ENCODE measurements at regions not wholly inside any gene's neighbourhood (a gene's known extent, or its start where the extent isn't known, plus 50 kb on each side); places are given as distances from the start of the nearest gene placed in this dataset.

DNA sequence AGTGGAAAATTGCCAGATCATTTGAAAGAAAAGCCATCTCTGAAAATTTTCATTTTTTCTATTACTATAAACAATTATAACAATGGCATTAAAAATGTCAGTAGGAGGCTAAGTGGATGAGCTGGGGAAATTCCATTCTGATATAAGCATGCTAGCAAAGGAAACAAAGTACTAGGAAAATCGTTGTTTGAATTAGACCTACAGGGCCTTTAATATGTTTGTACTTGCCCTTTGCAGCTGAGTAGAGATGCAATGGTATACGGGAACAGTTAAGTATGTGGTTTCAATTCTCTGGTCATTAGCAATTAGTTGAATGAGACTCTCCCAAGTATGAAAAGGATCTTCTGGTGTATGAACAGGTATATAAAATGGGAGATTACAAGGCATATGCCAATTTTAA lies 452.2 kb downstream of the PCDH11X start:
- POLR2A ChIA-PET: no interaction called here
- no peaks in the 10 kb centered on the region for H3K4me1 ChIP-seq (ENCODE audit: control insufficient read depth, extremely low read depth, insufficient read depth, low read length)
- no peak overlapping the region for H3K9ac ChIP-seq (replicated peaks; ENCODE audit: extremely low read depth, insufficient read depth, low read length)
- no peak overlapping the region for H3K27ac ChIP-seq (ENCODE audit: insufficient read depth, low read depth, low read length)
- CTCF ChIA-PET: no interaction called here
- H2AFZ ChIP-seq (ENCODE audit: low read depth, low read length): no peak overlapping the region
- H3K79me2 ChIP-seq (ENCODE audit: control insufficient read depth, insufficient read depth, low read length): no peaks in the 10 kb centered on the region
- BruUV-seq (replicated peaks): no TSS peak
- no peaks in the 10 kb centered on the region for H3K36me3 ChIP-seq (ENCODE audit: control insufficient read depth in 2 of 2, extremely low read depth in 1 of 2, insufficient read depth in 2 of 2, low read length in 2 of 2)
- H3K4me2 ChIP-seq (ENCODE audit: insufficient read depth, low read length): no peak overlapping the region
- intact Hi-C loops (cut with micrococcal nuclease): no loop called here
- no peak overlapping the region for H3K4me3 ChIP-seq (replicated peaks in 1 of 3; ENCODE audit: insufficient read depth in 1 of 3, low read depth in 1 of 3, low read length in 3 of 3)
- DNase-seq (ENCODE audit: low read depth, low spot score) (no peak), FAIRE-seq (no peak)
- no peaks in the 10 kb centered on the region for H3K27me3 ChIP-seq (ENCODE audit: control insufficient read depth in 2 of 2, insufficient read depth in 2 of 2, low read length in 2 of 2)
- no peaks in the 10 kb centered on the region for H3K9me3 ChIP-seq (replicated peaks; ENCODE audit: control insufficient read depth, insufficient read depth, low read length)
- TF ChIP-seq, protein P1, sequence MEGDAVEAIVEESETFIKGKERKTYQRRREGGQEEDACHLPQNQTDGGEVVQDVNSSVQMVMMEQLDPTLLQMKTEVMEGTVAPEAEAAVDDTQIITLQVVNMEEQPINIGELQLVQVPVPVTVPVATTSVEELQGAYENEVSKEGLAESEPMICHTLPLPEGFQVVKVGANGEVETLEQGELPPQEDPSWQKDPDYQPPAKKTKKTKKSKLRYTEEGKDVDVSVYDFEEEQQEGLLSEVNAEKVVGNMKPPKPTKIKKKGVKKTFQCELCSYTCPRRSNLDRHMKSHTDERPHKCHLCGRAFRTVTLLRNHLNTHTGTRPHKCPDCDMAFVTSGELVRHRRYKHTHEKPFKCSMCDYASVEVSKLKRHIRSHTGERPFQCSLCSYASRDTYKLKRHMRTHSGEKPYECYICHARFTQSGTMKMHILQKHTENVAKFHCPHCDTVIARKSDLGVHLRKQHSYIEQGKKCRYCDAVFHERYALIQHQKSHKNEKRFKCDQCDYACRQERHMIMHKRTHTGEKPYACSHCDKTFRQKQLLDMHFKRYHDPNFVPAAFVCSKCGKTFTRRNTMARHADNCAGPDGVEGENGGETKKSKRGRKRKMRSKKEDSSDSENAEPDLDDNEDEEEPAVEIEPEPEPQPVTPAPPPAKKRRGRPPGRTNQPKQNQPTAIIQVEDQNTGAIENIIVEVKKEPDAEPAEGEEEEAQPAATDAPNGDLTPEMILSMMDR (IDR thresholded peaks at IDR 0.05; ENCODE audit: extremely low read depth in 1 of 2, insufficient read depth in 1 of 2, low read depth in 1 of 2, low read length in 2 of 2): no peak
- TF ChIP-seq MYC (IDR thresholded peaks at IDR 0.05; ENCODE audit: low read depth, low read length): no peak
- dilution Hi-C loops (cut with MboI; ENCODE audit: extremely low pct_ligation_motif_present, low sequenced_read_pairs): no loop called here
- no peaks in the 10 kb centered on the region for H4K20me1 ChIP-seq (replicated peaks; ENCODE audit: control insufficient read depth, extremely low read depth, insufficient read depth, low read length)
- no peaks in the 10 kb centered on the region for H3K9me1 ChIP-seq (replicated peaks; ENCODE audit: control insufficient read depth, extremely low read depth, insufficient read depth, low read length)

DNA sequence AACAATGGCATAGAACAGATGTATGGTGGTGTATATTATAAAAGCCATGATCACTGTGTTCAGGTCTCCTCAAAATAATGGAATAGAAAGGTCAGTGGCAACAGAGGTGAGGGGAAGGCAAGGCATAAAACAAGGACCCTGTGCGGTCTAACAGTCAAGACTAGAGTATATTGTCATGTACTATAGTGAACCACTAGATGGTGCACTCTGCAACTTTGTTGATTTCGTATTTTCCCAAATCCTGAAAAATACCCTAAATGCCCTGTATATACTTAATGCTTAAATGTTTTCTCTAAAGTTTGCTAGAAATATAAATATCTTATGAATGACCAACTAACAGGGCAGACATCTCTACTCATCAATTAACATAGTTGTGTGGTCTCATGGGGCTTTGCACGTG lies 453.0 kb downstream of the PCDH11X start:
- FAIRE-seq: no peak
- no peak overlapping the region for H3K4me2 ChIP-seq (ENCODE audit: insufficient read depth, low read length)

More for the DNA sequence above, 453.0 kb downstream of the PCDH11X start:
- Histone ChIP-seq H3K27me3 (ENCODE audit: control insufficient read depth in 2 of 2, insufficient read depth in 2 of 2, low read length in 2 of 2) (no peaks in the 10 kb centered on the region), H4K20me1 (replicated peaks; ENCODE audit: control insufficient read depth, extremely low read depth, insufficient read depth, low read length) (no peaks in the 10 kb centered on the region), H3K9me1 (replicated peaks; ENCODE audit: control insufficient read depth, extremely low read depth, insufficient read depth, low read length) (no peaks in the 10 kb centered on the region), H3K9me3 (replicated peaks; ENCODE audit: control insufficient read depth, insufficient read depth, low read length) (no peaks in the 10 kb centered on the region), H3K79me2 (ENCODE audit: control insufficient read depth, insufficient read depth, low read length) (no peaks in the 10 kb centered on the region), H3K4me3 (replicated peaks in 1 of 3; ENCODE audit: insufficient read depth in 1 of 3, low read depth in 1 of 3, low read length in 3 of 3) (no peak overlapping the region), H3K27ac (ENCODE audit: insufficient read depth, low read depth, low read length) (no peak overlapping the region), H2AFZ (ENCODE audit: low read depth, low read length) (no peak overlapping the region), H3K36me3 (ENCODE audit: control insufficient read depth in 2 of 2, extremely low read depth in 1 of 2, insufficient read depth in 2 of 2, low read length in 2 of 2) (no peaks in the 10 kb centered on the region), H3K4me1 (ENCODE audit: control insufficient read depth, extremely low read depth, insufficient read depth, low read length) (no peaks in the 10 kb centered on the region), H3K9ac (replicated peaks; ENCODE audit: extremely low read depth, insufficient read depth, low read length) (no peak overlapping the region)
- POLR2A ChIA-PET: no interaction called here
- TF ChIP-seq JUN (IDR thresholded peaks at IDR 0.05; ENCODE audit: borderline replicate concordance, insufficient read depth, insufficient read length, low read depth): no peak
- TF ChIP-seq MYC (IDR thresholded peaks at IDR 0.05; ENCODE audit: low read depth, low read length): no peak
- intact Hi-C loops (cut with micrococcal nuclease) (no loop called here), dilution Hi-C loops (cut with MboI; ENCODE audit: extremely low pct_ligation_motif_present, low sequenced_read_pairs) (no loop called here)
- DNase-seq (ENCODE audit: low read depth, low spot score): no peak
- CTCF ChIA-PET: no interaction called here
- no TSS peak for BruUV-seq (replicated peaks)

All from endothelial cell of umbilical vein (primary cell).